ENCODE measurements at regions not wholly inside any gene's neighbourhood (a gene's known extent, or its start where the extent isn't known, plus 50 kb on each side); places are given as distances from the start of the nearest gene placed in this dataset.

DNA sequence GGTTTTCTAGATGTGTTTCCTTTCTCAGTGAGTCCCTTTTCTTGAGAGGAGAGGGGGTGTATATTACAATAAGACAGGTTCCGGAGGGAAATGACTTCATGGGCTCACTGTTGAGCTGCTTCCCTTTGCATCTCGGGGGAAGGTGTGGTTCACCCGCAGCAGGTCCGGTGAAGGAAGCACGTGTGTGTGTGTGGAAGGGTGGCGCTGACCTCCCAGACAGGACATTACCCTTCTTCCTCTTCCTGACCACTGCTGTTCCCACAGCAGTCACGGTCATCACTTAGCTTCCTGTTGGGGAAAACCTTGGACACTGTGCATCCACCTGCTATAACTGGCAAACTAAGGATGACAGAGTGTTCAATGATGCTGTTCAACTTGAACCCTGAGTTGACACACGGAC is 83.6 kb downstream of the PLEKHG1 start:
- in situ Hi-C loops (cut with MboI; ENCODE audit: low pct_ligation_motif_present in 1 of 4, low pct_unique_long_range_greater_than_20kb in 1 of 4, low sequenced_read_pairs in 3 of 4), result no loop called here

DNA sequence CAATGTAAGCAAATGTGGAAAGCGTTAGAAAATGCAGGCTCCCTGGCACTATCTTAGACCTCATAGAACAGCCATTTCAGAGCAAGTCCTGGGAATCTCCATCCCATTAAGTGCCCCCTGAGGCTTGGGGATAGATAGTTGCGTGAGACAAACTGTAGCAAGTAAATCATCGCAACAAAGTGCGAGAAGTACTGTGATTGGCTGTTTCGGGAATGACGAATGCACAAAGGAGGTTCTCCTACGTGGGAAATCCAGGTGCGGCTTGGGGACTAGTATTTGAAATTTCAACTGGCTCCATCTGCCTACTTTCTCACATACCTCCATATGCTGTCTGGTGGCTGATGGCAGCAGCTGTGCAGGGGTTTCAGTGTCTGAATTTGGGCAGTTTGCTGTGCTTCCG is 84.5 kb downstream of the PLEKHG1 start:
- H3K4me3 ChIP-seq, result no peak overlapping the region
- WGBS, 2 donors (ENCODE audit: low coverage in 1 of 2), result 86 to 97% methylated on average over 6 to 9 of the region's 9 CpGs
- H3K27ac ChIP-seq, result peak overlapping the region in 2 of 4 donors; percentile 28 to 58

More for the DNA sequence above, 83.6 kb downstream of the PLEKHG1 start:
- H3K27me3 ChIP-seq, result no peaks in the 10 kb centered on the region
- intact Hi-C loops (cut with DNase I; ENCODE audit: low total_unique reads), result no loop called here
- no peaks in the 10 kb centered on the region for H3K36me3 ChIP-seq
- no peak for DNase-seq
- TF ChIP-seq POLR2AphosphoS5 (IDR thresholded peaks at IDR 0.05) (peak in 2 of 3 donors; percentile 5 to 25), POLR2A (IDR thresholded peaks at IDR 0.05) (no peak), EP300 (IDR thresholded peaks at IDR 0.05; ENCODE audit: low read depth) (peak; percentile 59)
- TF ChIP-seq, protein P1, sequence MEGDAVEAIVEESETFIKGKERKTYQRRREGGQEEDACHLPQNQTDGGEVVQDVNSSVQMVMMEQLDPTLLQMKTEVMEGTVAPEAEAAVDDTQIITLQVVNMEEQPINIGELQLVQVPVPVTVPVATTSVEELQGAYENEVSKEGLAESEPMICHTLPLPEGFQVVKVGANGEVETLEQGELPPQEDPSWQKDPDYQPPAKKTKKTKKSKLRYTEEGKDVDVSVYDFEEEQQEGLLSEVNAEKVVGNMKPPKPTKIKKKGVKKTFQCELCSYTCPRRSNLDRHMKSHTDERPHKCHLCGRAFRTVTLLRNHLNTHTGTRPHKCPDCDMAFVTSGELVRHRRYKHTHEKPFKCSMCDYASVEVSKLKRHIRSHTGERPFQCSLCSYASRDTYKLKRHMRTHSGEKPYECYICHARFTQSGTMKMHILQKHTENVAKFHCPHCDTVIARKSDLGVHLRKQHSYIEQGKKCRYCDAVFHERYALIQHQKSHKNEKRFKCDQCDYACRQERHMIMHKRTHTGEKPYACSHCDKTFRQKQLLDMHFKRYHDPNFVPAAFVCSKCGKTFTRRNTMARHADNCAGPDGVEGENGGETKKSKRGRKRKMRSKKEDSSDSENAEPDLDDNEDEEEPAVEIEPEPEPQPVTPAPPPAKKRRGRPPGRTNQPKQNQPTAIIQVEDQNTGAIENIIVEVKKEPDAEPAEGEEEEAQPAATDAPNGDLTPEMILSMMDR (IDR thresholded peaks at IDR 0.05), result no peak
- no peaks in the 10 kb centered on the region for H3K9me3 ChIP-seq
- WGBS, 2 donors (ENCODE audit: low coverage in 1 of 2), result 50 to 78% methylated on average over 4 to 8 of the region's 8 CpGs
- peaks cover 4 to 31% (median 15%) of the 10 kb centered on the region in 4 donors for H3K4me1 ChIP-seq
- peak overlapping the region in 2 of 4 donors; percentile 11 to 58 for H3K27ac ChIP-seq
- H3K4me3 ChIP-seq, result no peak overlapping the region

DNA sequence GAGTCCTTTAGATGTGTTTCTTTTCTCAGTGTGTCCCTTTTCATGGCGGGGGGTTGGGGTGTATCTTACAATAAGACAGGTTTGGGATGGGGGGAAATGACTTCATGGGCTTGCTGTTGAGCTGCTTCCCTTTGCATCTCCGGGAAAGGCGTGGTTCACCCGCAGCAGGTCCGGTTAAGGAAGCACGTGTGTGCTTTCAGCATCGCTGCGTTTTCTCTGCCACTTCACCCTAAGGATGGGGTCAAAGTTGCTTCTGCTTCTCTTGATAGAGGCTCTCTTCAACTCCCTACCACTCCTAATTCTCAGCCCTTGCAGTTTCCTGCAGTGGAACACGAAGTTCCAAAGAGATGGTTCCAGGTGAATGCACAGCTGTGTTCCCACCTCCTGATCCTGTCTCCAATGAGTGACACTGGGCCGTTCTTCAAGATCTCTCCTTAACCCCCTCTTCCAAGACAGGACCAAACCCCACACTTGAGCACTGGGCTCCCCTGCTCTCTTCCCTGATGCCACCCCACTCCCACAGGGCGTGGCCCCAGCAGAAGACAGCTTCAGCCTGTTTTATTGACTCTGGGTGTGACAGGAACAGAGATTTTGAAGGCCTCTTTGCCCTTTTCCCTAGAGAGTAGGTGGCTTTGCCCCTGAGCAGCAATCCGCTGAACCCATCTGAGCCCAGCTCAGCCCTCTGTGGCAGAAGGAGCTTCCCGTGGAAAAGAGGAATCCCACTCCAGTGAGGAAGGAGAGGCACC is 85.2 kb downstream of the PLEKHG1 start:
- intact Hi-C loops (cut with DNase I; ENCODE audit: low total_unique reads) (no loop called here), in situ Hi-C loops (cut with MboI; ENCODE audit: low pct_ligation_motif_present in 1 of 4, low pct_unique_long_range_greater_than_20kb in 1 of 4, low sequenced_read_pairs in 3 of 4) (no loop called here)
- TF ChIP-seq POLR2A (IDR thresholded peaks at IDR 0.05), result no peak
- TF ChIP-seq, protein P1 (IDR thresholded peaks at IDR 0.05), result no peak
- TF ChIP-seq EP300 (IDR thresholded peaks at IDR 0.05; ENCODE audit: low read depth), result no peak
- no peak for TF ChIP-seq POLR2AphosphoS5 (IDR thresholded peaks at IDR 0.05)
- H3K4me3 ChIP-seq, result no peak overlapping the region
- H3K27me3 ChIP-seq, result no peaks in the 10 kb centered on the region
- no peaks in the 10 kb centered on the region for H3K36me3 ChIP-seq
- H3K9me3 ChIP-seq, result no peaks in the 10 kb centered on the region
- H3K27ac ChIP-seq, result peak overlapping the region; percentile 30 to 48 (median 34)
- 57 to 60% methylated on average over 1 to 13 of the region's 13 CpGs for WGBS, 2 donors (ENCODE audit: low coverage in 1 of 2)
- DNase-seq, result peak; percentile 47
- H3K4me1 ChIP-seq, result peaks cover 4 to 34% (median 15%) of the 10 kb centered on the region in 4 donors

More for the DNA sequence above, 84.5 kb downstream of the PLEKHG1 start:
- in situ Hi-C loops (cut with MboI; ENCODE audit: low pct_ligation_motif_present in 1 of 4, low pct_unique_long_range_greater_than_20kb in 1 of 4, low sequenced_read_pairs in 3 of 4), result no loop called here
- peaks cover 4 to 34% (median 15%) of the 10 kb centered on the region in 4 donors for H3K4me1 ChIP-seq
- intact Hi-C loops (cut with DNase I; ENCODE audit: low total_unique reads), result no loop called here
- TF ChIP-seq POLR2A (IDR thresholded peaks at IDR 0.05) (no peak), POLR2AphosphoS5 (IDR thresholded peaks at IDR 0.05) (no peak), EP300 (IDR thresholded peaks at IDR 0.05; ENCODE audit: low read depth) (no peak)
- TF ChIP-seq, protein P1 (IDR thresholded peaks at IDR 0.05), result no peak
- no peaks in the 10 kb centered on the region for H3K27me3 ChIP-seq
- no peaks in the 10 kb centered on the region for H3K36me3 ChIP-seq
- DNase-seq, result no peak
- H3K9me3 ChIP-seq, result no peaks in the 10 kb centered on the region

DNA sequence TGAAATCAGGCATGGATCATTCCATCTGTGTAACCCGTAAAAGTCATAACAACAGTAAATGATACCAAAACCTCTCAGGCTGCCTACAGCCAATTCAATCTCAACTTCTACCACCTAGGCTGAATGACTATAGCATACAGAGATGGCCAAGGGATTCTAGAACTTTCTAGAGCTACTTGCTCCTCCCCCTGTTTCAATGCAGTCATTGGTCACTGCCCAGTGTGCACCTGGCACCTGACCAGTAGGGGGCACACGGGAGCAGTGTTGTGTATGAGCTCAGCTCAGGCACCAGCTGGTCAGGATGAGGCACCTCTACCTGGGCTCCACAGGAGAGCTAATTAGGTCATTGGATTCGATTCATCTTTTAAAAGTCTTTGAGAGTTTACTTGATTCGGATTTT is 86.2 kb downstream of the PLEKHG1 start:
- H3K4me3 ChIP-seq, result no peak overlapping the region
- in situ Hi-C loops (cut with MboI; ENCODE audit: low pct_ligation_motif_present in 1 of 4, low pct_unique_long_range_greater_than_20kb in 1 of 4, low sequenced_read_pairs in 3 of 4) (no loop called here), intact Hi-C loops (cut with DNase I; ENCODE audit: low total_unique reads) (no loop called here)
- H3K27me3 ChIP-seq, result no peaks in the 10 kb centered on the region
- no peaks in the 10 kb centered on the region for H3K9me3 ChIP-seq
- H3K36me3 ChIP-seq, result no peaks in the 10 kb centered on the region
- 79 to 85% methylated on average over 3 to 4 of the region's 4 CpGs for WGBS, 2 donors (ENCODE audit: low coverage in 1 of 2)
- TF ChIP-seq, protein P1 (IDR thresholded peaks at IDR 0.05), result peak; percentile 30 to 54 (median 48)
- TF ChIP-seq EP300 (IDR thresholded peaks at IDR 0.05; ENCODE audit: low read depth), result no peak
- H3K27ac ChIP-seq, result peak overlapping the region in 2 of 4 donors; percentile 30 to 48
- peaks cover 4 to 34% (median 15%) of the 10 kb centered on the region in 4 donors for H3K4me1 ChIP-seq
- peak; percentile 50 for DNase-seq
